ENCODE measurements at regions not wholly inside any gene's neighbourhood (a gene's known extent, or its start where the extent isn't known, plus 50 kb on each side); places are given as distances from the start of the nearest gene placed in this dataset.
A peak's percentile ranks its signal among the peaks of the same experiment; 100 is the strongest.

GRCh38 chr9:21561502-21561901 is 79.4 kb upstream of the IFNE start:
- DNase-seq (ENCODE audit: low read depth in 2 of 3, low spot score in 2 of 3): no peak

GRCh38 chr9:21564175-21564574 is 82.1 kb upstream of the IFNE start:
- DNase-seq (ENCODE audit: low read depth in 2 of 3, low spot score in 2 of 3): no peak

DNA sequence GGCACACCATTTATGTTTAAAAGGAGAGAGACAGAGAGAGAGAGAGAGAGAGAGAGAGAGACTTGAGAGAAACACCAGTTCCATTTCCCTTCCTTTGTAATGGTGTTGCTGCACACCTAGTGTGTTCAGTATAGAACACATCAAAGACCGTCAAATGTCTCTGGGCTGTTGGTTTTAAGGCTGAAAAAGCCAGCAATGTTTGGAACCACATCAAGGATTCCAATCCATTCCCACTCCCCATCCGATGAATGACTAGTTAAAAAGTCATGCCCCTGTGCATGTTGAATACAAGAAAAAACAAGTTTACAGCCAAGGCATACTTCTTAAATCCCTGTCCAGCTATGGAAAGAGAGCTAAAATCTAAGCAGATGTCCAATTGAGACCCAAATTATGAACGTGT is 83.0 kb upstream of the IFNE start:
- DNase-seq (ENCODE audit: low read depth in 2 of 3, low spot score in 2 of 3): no peak

GRCh38 chr9:21567926-21568325 is 85.8 kb upstream of the IFNE start:
- no peak for DNase-seq (ENCODE audit: low read depth in 2 of 3, low spot score in 2 of 3)

- DNase-seq (ENCODE audit: low read depth in 2 of 3, low spot score in 2 of 3): no peak
Measured at GRCh38 chr9:21568484-21568883, 86.4 kb upstream of the IFNE start.

DNA sequence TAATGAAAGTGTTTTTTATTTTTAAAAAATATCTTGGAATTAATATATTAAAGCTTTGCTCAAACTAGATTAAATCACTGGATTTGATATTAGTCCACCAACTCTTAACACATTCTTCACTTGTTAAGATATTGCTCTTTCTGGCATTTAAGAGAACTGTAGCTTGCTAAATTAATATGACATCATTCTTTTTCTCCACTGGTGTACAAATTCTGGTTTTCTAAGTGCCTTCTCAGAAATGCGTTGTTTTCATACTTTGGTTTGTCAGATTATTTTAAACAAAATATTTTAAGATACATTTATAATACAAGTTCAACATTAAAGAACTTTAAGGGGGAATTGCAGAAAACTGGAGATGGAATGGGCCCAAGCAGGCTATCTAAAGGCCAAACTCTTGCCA is 87.6 kb upstream of the IFNE start:
- DNase-seq (ENCODE audit: low read depth in 2 of 3, low spot score in 2 of 3): no peak

- DNase-seq (ENCODE audit: low read depth in 2 of 3, low spot score in 2 of 3): no peak
Measured at GRCh38 chr9:21570643-21571275, 88.6 kb upstream of the IFNE start.

- DNase-seq (ENCODE audit: low read depth in 2 of 3, low spot score in 2 of 3): no peak
Measured at GRCh38 chr9:21574261-21574660, 92.1 kb upstream of the IFNE start.

GRCh38 chr9:21576331-21577189 is 94.4 kb upstream of the IFNE start:
- DNase-seq (ENCODE audit: low read depth in 2 of 3, low spot score in 2 of 3): peak in 1 of 3 donors; percentile 21

GRCh38 chr9:21579247-21579671 is 97.1 kb upstream of the IFNE start:
- DNase-seq (ENCODE audit: low read depth in 2 of 3, low spot score in 2 of 3): peak in 1 of 3 donors; percentile 14

DNA sequence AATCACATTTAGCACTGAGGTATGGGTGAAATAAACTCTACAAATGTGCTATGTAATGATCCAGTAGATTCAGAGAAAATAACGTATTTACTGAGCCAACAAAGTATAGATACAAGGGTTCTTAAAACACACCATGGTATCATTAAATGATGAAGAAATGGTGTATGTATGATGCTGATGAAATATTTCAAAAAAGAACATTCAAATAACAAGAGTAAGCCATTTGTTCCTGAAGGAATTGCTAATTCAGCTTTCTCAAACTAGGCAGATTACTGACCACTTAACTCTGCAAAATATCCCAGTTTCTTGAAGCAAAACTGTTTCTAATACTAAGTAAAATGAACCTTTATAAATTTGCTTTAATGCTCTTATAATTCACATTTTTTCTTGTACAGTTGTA is 97.6 kb upstream of the IFNE start:
- DNase-seq (ENCODE audit: low read depth in 2 of 3, low spot score in 2 of 3): no peak

- DNase-seq (ENCODE audit: low read depth in 2 of 3, low spot score in 2 of 3): no peak
Measured at GRCh38 chr9:21580636-21581378, 98.7 kb upstream of the IFNE start.

DNA sequence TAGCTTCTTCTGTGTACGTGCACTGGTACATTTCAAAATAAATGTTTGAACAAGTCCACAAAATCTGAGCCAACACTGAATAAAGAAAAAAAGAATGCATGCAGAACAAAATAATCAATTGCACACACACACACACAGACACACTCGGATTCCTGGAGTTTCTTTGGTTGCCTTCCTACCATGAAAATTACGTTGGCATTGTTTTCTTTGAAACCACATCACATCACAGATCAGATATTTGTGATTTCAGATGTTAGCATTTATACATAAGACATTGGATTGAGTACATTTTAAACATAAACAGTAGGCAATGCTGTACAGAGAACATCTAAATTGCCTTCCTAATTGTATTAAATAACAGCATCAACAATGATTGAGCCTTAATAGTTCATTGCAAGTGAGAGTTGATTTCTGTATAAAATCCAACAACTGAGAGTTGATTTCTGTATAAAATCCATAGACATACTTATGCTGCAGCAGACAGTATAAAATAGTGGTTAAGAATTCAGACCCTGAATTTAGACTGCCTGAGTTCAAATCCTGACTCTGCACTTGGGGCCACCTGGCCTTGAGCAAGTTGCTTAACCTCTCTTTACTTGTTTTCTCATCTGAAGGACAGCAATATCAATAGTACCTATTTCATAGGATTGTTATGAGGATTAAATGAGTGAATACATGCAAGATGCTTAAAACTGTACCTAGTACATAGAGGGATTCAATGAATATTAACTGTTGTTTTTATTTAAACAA is 101.7 kb upstream of the IFNE start:
- DNase-seq (ENCODE audit: low read depth in 2 of 3, low spot score in 2 of 3): no peak

DNA sequence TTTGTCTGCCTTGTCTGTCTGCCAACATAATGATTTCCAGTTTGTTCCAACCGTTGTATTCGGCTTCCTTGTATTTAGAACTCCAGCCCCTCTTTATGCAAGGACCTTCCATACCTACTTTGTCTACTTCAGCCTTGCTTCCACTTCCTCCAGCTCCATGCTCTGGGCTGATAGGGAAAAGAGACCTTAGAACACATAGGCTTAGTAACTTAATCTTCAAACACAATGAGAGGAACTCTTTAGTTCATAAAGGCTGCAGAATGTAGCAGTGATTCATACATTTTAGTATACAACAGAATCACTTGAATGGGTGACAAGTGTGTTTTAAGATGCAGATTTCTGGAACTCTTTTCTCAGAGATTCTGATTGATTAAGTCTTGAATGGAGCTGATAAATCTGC is 102.8 kb upstream of the IFNE start:
- no peak for DNase-seq (ENCODE audit: low read depth in 2 of 3, low spot score in 2 of 3)

DNA sequence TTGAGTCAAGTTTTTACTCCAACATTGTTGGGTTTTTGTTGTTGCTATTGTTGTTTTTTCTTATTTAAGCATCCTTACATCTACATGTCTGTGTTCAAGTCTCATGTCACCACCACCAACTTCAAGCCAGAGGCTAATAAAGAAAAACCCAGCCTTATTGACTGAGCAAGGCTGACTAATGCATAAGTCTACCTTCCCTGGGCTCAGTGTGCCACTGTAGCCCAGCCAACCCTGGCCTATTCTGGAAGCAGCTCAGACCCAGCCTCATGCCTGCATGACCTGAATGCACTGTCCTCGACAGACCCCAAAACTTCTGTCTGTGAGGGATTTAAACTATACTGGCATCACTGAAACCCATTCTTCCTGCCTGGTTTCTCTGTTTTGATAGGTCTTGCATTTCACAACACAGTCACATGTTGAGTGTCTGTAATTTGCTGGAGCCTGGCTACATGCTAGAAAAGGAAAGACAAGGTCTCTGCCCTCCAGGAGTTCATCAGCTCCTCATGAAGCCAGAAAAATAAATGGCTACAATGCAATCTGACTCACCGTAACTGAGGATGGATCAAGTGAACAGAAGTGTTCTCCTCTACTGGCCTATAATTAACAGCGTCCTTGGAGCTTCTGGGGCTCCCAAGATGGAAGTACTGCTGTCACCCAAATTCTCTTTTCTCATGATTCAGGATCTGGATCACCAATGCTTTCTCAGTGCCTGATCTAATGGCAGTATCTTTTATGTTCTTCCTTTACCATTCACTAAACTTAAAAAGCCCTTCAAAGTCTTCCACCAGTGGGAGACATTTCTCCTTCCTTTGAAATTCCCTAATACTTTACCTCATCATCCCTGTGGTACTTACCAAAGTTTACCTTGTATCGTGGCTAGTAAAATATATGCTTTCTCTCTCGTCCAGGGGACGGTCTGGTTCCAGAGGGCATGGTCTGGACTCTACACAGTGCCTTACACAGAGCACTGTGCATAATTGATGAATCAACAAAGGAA is 103.9 kb upstream of the IFNE start:
- no peak for DNase-seq (ENCODE audit: low read depth in 2 of 3, low spot score in 2 of 3)

GRCh38 chr9:21589344-21590056 is 107.4 kb upstream of the IFNE start:
- DNase-seq (ENCODE audit: low read depth in 2 of 3, low spot score in 2 of 3): no peak

DNA sequence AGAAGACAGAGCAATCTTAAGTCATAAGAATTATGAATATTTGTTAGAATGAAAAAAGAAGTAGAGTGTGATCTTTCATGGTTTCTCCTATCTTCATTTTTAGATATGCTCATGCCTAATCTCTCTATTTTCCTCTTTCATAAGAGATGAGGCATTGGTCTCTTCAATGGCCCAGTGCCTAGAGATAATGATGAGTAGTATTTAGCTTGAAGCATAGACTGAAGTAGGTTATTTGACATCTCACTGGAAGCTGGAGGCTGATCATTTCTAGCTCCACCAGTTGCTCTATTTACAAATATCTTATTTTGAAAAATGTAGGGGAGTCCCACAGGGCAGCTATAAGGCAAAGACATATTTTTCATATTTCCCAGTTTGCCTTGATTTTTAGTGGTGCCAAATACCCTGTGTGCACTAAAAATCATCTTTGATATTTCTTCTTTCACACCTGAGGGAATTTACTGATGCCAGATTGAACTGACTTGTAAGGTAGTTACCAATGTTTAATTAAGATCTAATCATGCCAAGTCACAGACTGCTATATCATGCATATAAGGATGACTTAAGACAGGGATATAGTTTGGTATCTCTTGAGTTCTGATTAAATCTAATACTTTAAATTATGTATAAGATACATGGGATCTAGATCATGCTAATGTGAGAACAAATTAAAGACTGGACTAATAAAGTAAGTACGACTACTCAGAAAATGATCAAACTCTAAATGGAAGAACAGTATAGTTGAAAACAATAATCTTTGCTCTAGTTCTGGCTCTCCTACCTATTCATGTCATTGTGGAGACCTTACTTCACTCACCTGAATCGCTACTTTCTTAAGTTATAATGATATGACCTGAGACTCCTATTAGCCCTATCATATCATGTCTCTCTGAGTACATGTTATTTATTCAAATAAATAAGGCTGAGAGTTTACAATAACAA is 108.2 kb upstream of the IFNE start:
- DNase-seq (ENCODE audit: low read depth in 2 of 3, low spot score in 2 of 3): no peak
